Renal cortical epithelial cell (primary cell): ENCODE measurements at regions not wholly inside any gene's neighbourhood (a gene's known extent, or its start where the extent isn't known, plus 50 kb on each side); places are given as distances from the start of the nearest gene placed in this dataset.

Experiments
- DNase-seq: peaks from one replicate; pipeline ENCODE4 v3.0.0-alpha.2; 2011; ENCODE audit warnings: low read depth

DNA sequence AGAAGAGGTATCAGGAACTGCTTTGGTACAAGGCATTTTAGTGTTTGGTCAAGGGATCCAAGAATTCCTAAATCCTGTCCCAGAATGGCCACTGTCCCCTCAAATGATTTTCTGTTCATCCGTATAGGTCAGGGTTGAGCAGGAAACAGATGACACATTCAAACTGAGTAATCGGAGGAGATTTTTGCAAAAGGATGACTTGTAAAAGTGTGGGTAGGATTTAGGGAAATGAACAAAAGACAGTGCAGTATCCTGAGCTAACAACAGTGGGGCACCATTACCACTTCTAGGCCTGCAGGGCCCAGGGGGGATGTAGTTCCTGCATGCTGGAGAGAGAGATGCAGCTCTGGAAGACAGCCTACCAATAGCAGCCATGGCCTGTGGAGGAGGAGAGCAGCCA is 290.1 kb downstream of the ZSWIM6 start:
- DNase-seq = no peak

DNA sequence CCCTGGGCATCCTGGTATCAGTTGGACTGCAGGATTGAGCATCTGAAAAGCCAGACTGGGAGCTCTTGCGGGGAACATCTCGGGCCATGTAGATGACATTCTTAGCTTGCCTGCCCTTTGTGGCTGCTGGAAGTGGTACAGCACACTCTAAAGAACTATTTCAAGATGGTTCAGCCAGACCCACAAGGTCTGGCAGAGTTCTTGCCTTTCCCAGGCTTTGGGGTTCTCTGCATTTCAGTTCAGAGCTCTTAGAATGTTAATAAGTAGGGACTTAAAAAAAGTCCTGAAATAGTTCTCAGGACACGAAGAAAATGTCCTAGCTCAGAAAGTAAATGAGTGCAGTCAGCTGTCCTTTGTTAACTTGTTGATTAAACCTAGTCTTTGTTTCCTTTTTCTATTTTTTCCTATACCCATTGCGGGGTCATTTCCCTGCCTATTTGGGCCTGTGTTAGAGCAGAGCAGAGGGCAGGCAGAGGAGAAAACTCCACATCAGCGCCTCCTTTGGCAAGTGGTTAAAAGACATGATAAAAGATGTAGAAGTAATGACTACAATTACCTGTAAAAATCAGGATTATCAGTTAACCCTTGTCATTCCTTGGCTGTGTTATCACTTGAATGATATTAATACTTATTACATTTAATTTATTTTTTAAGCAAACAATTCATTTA is 291.5 kb downstream of the ZSWIM6 start:
- DNase-seq = no peak

DNA sequence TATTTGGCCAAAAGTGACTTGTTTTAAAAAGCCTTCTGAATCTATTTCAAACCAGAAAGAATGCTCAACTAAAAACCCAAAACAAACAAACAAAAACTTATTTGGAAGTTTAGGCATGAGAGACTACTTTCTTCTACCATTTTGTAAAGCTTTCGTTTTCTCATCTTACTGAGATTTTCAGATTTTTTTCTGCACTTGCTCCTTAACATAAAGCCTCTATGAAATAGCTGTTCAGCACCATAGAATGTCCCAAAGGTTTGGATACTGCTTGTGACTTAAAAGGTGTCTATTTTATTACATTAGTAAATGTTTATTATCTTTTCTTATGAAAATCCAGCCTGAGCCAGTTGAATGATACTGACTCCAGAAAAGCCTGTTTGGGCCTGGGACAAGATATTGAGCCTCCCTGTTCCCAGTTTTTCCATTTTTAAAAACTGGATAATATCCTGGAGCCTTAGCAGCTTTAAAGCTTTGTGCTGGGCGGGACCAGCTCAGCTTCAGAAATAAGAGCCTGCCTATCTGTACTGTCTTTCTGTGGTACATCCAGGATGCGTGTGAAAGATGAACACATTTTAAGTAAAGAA is 292.6 kb downstream of the ZSWIM6 start:
- DNase-seq = no peak

DNA sequence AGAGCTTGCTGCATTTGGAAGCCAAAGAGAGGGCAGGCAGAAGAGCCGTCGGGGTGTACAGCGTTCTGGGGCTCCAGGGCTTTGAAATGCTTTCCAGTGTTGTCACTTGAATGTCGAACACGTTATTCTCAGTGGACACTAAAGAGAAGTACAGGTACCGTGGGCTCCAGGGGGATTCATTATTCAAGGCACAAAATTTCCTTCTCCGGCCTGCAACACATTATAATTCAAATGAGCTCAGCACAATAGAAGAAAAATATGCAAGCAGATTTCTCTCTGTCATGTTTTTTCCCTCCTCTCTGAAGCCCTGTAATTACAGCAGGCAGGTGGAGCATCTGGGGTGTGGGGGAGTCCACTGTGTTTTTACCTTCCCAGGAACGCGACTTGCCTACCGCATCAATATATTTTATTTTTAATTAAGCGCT is 293.1 kb downstream of the ZSWIM6 start:
- DNase-seq = no peak

DNA sequence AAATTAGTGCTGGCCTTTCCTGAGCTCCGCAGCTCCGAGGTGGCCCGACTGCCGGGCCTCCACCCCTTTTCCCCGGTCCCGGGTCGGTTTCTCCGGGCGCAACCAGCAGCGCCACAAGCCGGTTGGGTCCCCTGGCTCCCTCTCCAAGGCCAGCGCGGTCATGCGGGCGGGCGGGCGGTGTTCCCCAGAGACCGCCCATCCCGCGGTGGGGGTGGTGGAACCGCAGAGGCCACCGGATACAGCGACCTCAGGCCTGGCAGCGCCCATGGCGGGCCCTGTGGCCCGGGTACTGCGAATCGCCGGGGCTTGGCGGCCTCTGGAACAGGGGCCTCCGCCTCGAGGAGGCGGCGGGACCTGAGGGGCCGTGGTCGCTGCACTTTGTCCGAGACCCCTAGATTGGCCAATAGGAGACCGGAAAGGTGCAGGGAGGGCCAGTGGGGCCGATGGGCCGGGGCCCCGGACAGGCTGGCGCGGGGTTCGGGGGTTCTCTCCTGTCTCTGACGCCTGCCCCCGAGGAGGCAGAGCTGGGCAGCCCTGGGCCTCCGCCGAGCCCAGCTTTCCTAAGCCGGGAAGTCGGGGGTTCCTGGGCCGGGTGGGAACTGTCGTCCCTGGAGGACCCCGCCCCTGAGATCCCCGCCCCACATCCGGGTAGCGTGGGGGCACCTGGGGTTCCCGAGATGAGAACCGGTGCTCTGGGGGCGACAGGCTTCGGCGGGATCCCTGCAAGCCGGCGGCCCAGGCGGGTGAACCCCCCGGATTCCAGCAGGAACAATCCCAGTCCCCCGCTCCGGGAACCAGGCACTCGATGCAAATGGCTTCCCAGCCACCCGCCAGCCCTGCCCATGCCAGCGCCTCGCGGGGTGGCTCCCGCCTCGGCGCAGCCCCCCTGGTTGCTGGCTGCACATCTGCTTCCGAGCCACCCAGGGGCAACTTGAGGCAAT is 293.9 kb downstream of the ZSWIM6 start:
- no peak for DNase-seq

DNA sequence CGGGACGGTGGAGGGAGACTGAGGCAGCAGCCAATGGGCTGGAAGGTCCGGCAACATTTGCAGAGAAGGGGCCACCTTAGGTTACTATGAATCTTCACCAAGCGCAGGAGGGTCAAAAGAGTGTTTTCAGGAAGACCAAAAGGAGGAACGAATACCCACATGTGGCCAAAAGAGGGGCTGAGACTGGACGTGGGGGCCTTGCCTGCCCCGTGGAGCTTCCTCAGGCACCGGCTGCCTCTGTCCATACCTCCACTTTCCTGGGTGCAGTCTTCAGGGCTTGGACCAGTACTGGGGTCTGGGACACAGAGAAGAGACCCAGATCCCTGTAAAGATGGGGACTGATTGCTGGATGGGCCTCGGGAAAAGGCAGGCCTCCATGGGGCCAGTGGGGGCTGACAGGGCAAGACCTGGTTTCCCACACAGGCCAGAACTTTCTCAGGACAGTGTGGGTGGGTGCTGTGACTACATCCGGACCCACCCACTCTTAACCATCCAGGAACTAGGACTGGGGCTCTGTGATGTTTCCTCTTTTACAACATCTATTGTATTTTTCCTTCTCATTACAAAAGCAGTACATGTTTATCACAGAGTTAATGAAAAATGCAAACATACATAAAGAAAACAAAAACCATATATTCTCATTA is 294.7 kb downstream of the ZSWIM6 start:
- no peak for DNase-seq

DNA sequence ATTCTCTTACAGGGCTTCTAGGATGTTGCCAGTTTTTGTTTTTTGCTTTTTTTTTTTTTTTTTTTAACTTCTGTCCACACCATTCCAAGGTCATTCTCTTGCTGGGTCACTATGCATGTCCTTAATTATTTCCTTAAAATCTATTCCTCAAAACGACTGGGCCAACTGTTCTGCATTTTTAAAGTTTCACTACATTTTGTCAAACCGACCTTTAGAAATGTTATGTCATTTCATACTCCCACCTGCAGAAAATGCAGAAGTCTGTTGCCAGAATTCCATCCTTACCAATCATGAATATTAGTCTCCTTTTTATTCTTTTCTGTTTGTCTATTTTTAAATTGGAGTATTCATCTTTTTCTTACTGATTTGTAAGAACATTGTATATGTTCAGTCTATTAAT is 295.5 kb downstream of the ZSWIM6 start:
- no peak for DNase-seq

DNA sequence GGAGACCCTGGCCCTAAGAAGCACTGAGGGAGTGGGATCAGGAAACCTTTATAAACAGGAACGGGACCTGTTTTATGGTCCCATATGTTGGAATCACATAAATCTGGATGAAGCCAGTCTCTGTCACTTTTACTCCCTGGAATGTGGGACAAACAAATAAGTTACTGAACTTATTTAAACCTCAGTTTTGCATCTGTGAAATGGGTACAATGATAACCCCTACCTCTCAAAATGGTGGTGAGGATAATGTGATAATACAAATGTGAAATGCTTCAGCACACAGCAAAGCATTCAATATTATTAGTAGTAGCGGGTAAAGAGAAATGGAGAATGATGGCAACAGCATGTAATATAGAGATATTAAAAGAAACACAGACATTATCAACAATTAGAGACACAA is 298.9 kb downstream of the ZSWIM6 start:
- no peak for DNase-seq

DNA sequence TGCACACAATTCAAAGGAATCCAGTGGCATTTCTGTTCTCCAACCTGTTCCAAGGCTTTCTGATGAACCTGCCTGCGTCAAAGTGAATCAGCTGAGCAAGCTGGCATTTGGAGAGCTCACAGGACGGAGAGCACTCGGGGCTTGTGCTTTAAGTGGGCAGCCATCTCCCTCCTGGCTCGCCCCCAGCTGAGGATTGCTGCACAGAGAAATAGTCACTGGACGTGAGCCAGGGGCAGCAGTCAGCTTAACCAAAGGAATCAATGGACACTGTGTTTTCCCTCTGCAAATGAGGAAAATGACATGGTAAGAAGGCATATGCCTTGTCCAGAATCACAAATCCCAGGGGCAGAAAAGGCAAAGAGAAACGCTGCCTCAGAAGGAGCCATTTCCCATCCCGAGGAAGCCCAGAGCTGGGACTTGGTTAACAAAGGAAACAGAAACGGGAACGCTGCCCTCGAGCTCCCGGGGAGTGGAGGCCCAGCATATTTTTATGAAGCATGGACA is 299.4 kb downstream of the ZSWIM6 start:
- peak; percentile 17 for DNase-seq

DNA sequence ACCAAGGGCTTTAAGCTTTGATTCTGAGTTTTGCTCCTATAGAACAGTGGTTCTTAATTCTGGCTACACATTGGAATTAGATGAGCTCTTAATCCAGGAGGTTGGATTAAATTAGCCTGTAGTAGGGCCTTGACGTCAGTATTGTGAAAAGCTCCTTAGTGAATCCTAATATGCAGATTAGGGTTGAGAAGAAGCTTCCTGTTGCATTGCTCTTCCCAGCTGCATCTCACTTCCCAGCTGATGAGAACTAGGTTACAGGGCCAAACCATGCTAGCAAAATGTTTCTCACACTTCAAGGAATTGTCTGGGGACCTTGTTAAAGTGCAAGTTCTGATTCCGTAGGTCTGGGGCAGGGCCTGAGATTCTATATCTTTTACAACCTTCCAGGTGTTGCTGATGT is 300.0 kb downstream of the ZSWIM6 start:
- DNase-seq = no peak

DNA sequence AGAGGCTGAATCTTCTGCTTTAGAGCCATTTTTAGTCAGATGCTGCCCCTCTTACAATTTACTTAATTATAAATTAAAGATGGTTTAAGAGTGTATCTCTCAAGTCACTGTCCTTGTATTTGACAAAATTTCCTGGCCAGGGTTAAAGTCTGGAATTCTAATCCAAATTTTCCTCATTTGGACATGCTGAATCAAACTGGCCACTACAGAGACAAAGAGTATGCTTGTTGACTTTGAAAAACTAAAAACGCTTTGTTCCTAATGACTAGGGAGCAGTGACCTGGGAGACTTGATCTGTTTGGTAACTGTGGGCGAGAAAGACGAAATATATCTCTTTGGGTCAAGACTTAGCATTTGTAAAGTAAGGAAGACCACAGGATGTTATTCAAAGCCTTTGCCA is 303.2 kb downstream of the ZSWIM6 start:
- DNase-seq = peak; percentile 36

DNA sequence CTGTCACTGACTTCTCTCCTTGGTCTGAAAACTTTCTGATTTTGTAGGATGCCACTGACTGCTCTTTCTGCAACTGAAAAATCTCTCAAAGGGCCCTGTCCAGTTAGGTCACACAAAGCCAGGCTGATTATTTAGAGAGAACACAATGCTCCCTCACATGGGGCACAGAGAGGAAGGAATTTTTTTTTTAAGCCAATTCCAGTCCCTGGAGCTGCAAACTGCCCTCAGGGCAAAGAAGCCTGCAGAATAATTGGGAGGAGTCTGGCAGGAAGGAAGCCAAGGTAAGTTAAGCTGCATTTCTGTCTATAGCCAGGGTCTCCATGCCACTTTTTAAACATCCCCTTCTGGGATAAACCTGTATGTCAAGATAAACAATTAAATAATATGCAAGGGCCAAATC is 305.5 kb downstream of the ZSWIM6 start:
- peak; percentile 36 for DNase-seq

DNA sequence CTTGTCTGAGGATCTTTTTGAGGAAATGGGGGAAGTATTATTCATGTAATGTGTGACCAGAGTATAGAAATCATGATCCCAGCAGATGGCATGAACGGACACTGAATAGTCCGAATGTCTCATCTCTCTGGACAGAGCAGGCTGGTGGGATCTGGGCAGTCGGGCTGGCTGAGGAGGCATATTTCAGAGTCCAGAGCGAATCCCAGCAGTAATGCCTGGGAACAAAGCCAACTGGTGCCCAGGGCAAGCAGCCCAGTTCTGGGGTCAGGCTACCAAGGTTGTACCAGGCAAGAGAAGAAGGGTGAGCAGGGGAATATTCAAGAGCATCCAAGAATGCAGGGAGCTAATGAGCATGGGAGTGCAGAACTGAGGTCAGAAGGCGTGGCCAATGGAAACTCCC is 306.4 kb downstream of the ZSWIM6 start:
- no peak for DNase-seq

DNA sequence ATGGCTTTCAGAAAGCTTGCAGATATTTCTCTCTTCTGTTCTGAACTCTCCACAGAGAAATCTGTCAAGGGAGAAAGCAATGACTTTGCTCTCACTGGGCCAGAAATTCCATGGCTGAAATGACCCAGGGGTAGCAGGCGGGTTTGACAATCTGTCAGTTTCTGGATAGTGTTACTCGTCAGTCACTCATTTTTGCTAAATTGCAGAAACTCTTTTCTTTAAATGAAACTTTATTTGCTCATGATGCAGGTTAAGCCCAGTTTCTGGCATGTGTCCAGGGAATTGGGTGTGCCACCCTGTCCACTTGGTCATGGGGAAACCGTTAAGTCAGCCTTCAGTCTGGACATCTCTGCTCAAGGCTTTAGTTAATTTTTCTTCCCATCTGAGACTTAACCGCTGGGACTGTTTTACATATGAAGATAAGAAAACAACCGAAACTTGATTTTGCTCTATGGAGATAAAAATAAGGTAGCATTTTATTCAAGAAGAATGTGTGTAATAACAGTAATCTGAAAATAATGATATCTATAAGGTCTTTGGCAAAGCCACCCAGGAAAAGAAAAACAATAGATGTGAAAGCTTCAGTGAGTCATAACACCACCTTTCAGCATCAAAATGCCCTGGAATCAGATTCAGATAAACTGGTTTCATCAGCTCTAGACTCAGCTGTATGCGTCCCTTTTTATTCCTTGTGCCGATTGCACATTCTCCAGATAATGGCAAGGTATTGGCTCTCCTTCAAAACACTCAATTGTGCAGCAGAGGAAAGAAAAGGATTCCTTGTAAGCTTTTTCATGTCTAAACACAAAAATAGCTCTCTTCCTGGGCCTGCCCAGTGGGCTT is 308.3 kb downstream of the ZSWIM6 start:
- DNase-seq = peak; percentile 49

DNA sequence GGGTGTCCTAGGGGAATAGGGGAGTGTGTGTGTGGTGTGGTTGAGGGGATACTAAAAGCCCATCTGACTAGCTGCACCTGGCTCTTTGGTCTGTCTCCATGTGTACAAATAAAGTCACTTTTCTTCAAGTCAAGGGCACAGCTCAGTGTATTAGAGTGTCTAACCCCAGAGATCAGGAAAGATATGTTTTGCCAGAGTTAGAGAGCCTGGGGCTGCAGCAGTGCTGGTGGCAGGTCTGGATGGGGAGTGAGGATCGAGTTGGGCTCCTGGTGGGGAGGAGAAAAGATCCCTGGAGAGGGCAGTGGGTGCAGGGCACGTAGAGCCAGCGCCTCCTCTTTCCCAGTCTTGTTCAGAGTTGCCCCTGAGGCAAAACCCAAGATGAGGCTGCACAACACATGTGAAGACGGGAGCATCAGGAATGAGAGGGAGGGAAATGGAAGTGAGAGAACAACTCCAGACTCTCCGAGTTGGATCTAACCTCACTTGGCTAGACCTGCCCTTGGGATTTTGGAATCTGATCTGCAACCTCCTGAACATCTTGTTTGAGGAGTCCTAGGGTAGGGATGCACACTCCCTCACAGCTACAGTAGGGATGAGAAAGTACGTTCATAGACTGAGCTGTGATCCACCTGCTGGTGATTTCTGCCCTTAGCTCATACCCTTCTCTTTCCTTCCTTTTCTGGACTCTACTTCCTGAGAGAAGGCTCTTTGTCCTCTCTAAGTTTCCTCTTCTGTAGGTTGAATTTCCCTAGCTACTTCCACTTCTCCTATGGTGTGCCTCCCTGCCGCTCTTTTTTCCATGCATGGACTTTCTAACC is 309.9 kb downstream of the ZSWIM6 start:
- DNase-seq = no peak

DNA sequence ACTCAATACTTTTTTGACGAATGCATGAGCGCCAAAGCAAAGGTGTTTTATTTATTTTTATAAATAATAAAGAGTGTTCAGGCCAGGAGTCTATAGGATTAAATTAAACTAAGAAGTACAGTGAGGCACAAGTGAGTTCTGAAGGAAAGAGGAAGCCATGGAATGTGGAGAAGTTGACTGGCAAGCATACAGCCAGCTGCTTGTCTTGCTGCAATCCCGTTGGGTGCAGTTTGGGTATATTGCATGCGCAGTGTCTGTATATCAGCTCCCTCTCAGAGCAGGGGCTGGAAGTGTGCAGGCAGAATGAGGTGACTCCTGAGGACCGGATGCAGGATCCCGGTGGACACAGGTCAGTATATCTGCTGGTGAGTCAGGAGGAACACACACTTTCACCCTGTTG is 315.6 kb downstream of the ZSWIM6 start:
- DNase-seq = no peak

DNA sequence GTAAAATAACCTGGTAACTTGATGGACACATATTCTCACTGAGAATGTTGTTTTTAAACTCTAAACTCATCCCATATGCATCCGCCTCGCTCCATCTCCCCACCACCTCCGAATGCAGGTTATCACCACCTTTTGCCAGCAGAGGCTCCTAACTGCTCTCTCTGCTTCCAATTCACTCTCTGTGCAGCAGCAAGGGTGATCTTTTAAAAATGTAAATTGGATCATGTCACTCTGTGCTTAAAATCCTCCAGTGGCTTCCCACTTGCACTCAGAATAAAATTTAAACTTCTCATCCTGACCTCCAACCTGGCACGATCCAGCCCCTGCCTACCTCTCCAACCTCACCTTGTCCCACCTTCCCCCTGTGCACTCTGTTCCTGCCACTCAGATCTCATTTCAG is 317.2 kb downstream of the ZSWIM6 start:
- DNase-seq = no peak

DNA sequence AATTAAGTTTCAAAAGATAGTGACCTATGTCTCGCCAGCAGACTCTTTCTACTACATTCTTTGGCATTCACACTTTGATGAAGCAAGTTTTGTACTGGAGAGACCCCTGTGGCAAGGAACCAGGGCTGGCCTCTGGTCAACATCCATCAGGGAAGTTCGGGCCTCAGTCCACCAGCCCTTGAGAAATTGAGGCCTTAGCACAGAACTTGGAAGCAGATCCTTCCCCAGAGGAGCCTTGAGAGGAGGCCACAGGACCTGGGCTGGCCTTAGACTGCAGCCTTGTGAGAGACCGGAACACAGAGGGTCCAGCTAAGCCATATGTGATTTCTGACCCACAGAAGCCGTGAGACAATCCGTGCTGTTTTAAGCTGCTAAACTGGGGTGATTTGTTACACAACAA is 317.9 kb downstream of the ZSWIM6 start:
- DNase-seq = no peak

DNA sequence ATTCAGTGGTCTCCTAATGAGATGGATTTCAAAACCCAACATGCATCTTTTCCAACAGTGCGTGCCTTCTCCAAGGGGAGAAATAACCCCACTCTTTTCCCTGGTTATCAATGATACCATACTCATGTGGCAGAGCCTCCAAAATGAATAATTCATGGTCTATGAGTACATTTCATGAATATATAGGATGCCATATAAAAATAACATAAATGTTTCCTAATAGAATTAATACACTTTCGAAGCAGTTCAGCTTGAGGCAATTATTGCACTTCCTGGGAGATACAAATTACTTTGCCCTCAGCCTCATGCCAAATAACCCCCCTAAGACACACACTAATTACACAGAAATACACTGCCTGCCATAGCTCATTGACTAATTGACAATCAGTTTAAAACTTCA is 318.6 kb downstream of the ZSWIM6 start:
- DNase-seq = no peak

DNA sequence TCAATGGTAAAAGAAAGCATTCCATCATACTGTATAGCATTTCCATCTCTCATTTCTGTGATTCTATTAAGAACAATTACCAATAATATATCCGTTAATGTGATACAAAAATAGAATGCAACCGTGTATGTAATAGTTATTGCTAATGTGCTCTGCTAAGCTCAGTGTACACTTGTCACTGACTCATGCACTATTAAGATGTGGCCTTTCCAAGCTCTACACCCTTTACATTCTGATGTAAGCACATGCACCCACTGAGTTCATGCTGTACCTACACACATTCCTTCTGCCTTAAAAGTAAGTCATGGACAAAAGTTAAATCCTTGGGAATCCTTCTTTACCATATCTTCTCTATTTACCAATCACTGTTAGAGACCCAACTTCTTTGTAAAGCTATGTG is 319.1 kb downstream of the ZSWIM6 start:
- DNase-seq = peak; percentile 29
